ENCODE measurements at regions not wholly inside any gene's neighbourhood (a gene's known extent, or its start where the extent isn't known, plus 50 kb on each side); places are given as distances from the start of the nearest gene placed in this dataset.
"Not testable (repeated sequence)": the region's sequence is repeated elsewhere in the genome, so short reads cannot be mapped to it uniquely, and the experiment has no call there.

GRCh38 chr1:172754609-172755008, 95.7 kb downstream of the FASLG start:
- no peak for DNase-seq (ENCODE audit: low read depth)

- no peak for DNase-seq (ENCODE audit: low read depth)
These were observed 96.2 kb downstream of the FASLG start for GRCh38 chr1:172755099-172755498.

- DNase-seq (ENCODE audit: low read depth), result no peak
These were observed 97.1 kb downstream of the FASLG start for GRCh38 chr1:172756024-172756423.

- no peak for DNase-seq (ENCODE audit: low read depth)
These were observed 99.4 kb downstream of the FASLG start for GRCh38 chr1:172758259-172758658.

GRCh38 chr1:172760121-172760520, 101.2 kb downstream of the FASLG start:
- no peak for DNase-seq (ENCODE audit: low read depth)

GRCh38 chr1:172761581-172762486, 102.9 kb downstream of the FASLG start:
- DNase-seq (ENCODE audit: low read depth), result no peak

GRCh38 chr1:172763057-172763456, 104.2 kb downstream of the FASLG start:
- DNase-seq (ENCODE audit: low read depth), result no peak

- DNase-seq (ENCODE audit: low read depth), result peak; percentile 36
These were observed 105.5 kb downstream of the FASLG start for GRCh38 chr1:172764378-172764777.

- DNase-seq (ENCODE audit: low read depth), result no peak
These were observed 107.6 kb downstream of the FASLG start for GRCh38 chr1:172766462-172766861.

- no peak for DNase-seq (ENCODE audit: low read depth)
These were observed 111.2 kb downstream of the FASLG start for GRCh38 chr1:172770071-172770470.

- DNase-seq (ENCODE audit: low read depth), result no peak
These were observed 115.7 kb downstream of the FASLG start for GRCh38 chr1:172774561-172774960.

- no peak for DNase-seq (ENCODE audit: low read depth)
These were observed 116.7 kb downstream of the FASLG start for GRCh38 chr1:172775606-172776005.

- no peak for DNase-seq (ENCODE audit: low read depth)
These were observed 117.2 kb downstream of the FASLG start for GRCh38 chr1:172776071-172776470.

GRCh38 chr1:172777767-172778166, 118.9 kb downstream of the FASLG start:
- no peak for DNase-seq (ENCODE audit: low read depth)

GRCh38 chr1:172778456-172779455, 119.9 kb downstream of the FASLG start:
- DNase-seq (ENCODE audit: low read depth), result no peak

GRCh38 chr1:172779491-172779890, 120.6 kb downstream of the FASLG start:
- no peak for DNase-seq (ENCODE audit: low read depth)

- no peak for DNase-seq (ENCODE audit: low read depth)
These were observed 122.7 kb downstream of the FASLG start for GRCh38 chr1:172781513-172782140.

- DNase-seq (ENCODE audit: low read depth), result no peak
These were observed 130.9 kb downstream of the FASLG start for GRCh38 chr1:172789840-172790239.

- DNase-seq (ENCODE audit: low read depth), result no peak
These were observed 131.3 kb downstream of the FASLG start for GRCh38 chr1:172790245-172790644.

- no peak for DNase-seq (ENCODE audit: low read depth)
These were observed 134.9 kb downstream of the FASLG start for GRCh38 chr1:172793823-172794222.

- DNase-seq (ENCODE audit: low read depth), result no peak
These were observed 136.8 kb downstream of the FASLG start for GRCh38 chr1:172795741-172796140.

GRCh38 chr1:172799804-172800203, 140.9 kb downstream of the FASLG start:
- not testable (repeated sequence) for DNase-seq (ENCODE audit: low read depth)
